ENCODE measurements at regions not wholly inside any gene's neighbourhood (a gene's known extent, or its start where the extent isn't known, plus 50 kb on each side); places are given as distances from the start of the nearest gene placed in this dataset.
"Not testable (repeated sequence)": the region's sequence is repeated elsewhere in the genome, so short reads cannot be mapped to it uniquely, and the experiment has no call there.

DNA sequence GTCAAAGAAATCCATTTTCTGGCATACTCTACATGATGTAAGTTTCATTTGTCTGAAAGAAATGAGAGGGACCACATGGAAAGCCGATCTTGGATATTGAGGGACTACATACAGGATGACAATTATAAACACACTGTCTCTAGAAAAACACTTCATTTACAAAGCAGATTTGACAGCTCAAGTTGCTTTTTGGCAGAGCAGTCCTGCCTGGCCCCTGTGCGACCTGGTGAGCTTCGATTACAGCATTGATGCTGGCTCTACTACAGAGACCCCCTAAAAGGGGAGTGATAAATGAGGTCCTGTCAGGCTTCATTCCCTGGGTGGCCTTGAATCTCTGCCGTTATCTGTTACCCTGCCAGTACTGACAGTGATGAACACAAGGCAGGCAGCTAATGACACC is 215.2 kb upstream of the NOCT start:
- DNase-seq (ENCODE audit: low read depth in 2 of 2): no peak

DNA sequence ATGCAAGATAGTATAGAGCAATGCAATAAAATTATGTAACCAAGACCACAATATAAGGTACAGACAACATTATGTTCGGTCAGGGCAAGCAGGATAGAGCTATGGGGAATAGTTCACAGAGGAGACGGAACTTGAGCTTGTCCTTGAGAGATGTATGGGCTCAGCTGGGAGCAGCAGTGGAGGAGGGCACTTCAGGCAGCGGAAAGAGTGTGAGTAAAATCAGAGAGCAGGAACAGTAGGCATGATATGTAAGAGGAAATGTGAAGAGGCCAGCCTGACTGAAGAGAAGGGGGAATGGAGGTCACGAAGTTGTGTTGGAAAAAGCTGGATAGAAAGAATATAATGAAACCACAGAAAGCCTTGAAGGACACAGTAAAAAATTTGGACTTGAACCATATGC is 217.2 kb upstream of the NOCT start:
- no peak for DNase-seq (ENCODE audit: low read depth in 2 of 2)

DNA sequence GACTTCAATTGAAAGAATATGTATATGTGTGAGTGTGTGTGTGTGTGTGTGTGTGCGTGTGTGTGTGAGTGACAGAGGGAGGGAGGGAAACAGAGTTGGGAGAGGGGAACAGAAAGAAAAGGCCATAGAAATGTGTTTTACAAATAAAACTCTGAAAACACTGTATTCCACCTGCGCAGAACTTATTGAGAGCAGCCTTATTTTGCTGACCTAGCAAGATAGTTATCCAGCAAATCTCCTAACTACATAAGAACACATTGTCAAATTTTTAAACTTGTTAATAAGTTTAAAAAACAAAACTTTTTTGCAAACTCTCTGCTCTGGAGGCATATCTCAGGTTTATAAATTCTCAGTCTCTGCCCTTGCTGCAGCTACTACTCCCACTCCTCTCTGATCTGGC is 217.9 kb upstream of the NOCT start:
- DNase-seq (ENCODE audit: low read depth in 2 of 2): no peak

DNA sequence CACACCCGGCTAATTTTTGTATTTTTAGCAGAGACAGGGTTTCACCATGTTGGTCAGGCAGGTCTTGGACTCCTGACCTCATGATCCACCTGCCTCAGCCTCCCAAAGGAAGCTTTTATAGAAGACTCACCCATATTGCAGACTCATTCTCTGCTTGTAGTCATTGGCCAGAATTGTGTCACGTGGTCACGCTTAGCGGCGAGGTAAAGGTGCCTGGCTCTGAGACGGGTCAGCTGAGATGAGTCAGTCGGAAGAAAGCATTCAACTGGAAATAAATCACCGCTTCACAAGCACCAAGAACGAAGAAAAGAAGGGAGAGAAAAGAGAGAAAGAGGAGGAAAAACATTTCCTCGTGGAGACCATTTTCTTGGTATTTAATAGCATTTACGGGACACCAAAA is 218.8 kb upstream of the NOCT start:
- no peak for DNase-seq (ENCODE audit: low read depth in 2 of 2)

DNA sequence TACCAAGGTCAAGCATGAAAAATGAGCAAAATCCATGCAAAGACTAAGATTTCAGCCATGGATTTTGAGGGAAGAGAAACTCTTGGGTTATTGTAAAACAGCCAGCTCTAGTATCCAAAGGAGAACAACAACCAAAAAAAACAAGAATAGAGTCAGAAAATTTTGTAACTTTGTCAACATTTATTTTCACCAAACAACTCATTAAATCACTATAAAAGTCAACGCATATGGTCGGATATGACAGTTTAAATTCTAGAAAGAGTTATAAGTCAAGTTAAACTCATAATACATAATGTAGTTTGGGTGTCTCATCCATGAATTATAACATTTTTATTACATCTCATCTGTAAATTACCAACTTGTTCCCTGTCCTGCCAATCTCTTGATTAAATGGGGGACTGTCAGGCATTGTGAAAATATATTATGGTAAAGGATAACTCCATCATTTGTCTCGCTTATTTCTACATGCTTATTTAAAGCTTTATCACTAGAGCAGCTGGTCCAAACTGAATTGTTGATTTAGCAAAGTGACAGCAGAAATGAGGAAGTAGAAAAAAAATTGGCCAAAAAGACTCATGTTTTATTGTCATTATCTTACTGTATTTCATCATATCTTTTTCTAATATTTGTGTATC is 224.8 kb upstream of the NOCT start:
- DNase-seq (ENCODE audit: low read depth in 2 of 2): no peak

DNA sequence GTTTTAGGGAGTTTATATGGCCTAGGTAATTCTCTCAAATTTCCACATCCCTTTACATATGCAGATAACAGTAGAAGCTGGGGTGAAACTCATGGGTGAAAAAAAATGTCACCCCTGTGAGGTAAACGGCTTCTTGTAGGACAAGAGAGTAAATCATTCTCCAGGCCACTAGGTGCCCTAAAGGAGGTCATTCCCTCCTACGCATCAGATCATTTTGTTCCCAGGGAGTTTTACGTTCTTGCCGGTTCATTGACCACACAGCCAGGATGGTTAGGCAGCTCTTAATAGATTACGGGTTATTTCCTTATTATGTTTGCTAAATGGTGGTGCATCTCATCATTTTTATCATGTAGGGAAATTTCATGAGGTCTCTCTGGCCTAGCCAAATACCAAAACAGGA is 225.8 kb upstream of the NOCT start:
- DNase-seq (ENCODE audit: low read depth in 2 of 2): no peak

DNA sequence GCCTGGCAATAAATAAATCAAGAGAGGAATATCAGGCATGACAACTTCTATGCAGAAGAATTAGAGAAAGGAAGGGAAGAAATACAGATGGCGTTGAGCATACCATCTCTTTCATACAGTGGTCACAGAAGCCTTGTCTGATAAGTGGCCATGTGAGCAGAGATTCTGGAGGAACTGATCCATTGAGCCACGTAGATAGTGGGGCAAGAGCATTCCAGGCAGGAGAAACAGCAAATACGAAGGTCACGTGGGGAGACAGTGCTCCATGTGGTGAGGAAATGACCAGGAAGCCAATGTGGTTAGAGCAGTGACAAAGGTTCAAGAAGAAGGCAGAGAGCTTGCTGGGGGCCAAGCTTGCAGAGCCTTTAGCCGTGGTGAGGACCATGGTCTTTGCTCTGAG is 226.7 kb upstream of the NOCT start:
- DNase-seq (ENCODE audit: low read depth in 2 of 2): no peak

DNA sequence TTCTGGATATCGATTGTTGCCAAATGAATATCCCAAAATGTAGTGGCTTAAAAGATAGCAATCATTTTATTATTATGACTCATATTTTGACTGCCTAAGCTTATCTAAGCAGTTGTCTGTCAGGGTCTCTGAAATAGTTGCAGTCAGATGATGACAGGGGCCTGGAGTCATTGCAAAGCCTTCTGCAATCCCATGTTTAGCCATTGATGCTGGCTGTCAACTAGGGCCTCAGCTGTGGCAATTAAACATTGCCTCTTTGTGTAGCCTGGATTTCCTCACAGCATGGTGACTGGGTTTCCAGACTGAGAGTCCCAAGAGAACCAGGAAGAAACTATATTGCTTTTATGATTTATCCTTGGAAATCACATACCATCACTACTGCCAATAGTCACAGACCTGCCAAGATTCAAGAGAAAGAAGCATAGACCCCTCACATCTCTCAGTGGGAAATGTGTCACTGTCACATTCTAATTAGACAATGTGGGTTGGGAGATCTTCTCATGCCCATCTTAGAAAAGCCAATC is 227.3 kb upstream of the NOCT start:
- DNase-seq (ENCODE audit: low read depth in 2 of 2): no peak

DNA sequence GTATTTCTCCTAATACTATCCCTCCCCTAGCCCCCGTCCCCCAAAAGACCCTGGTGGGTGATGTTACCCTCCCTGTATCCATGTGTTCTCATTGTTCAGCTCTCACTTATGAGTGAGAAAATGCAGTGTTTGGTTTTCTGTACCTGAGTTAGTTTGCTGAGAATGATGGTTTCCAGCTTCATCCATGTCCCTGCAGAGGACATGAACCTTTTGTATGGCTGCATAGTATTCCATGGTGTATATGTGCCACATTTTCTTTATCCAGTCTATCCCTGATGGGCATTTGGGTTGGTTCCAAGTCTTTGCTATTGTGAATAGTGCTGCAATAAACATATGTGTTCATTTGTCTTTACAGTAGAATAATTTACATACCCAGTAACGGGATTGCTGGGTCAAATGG is 235.8 kb upstream of the NOCT start:
- not testable (repeated sequence) for DNase-seq (ENCODE audit: low read depth in 2 of 2)

DNA sequence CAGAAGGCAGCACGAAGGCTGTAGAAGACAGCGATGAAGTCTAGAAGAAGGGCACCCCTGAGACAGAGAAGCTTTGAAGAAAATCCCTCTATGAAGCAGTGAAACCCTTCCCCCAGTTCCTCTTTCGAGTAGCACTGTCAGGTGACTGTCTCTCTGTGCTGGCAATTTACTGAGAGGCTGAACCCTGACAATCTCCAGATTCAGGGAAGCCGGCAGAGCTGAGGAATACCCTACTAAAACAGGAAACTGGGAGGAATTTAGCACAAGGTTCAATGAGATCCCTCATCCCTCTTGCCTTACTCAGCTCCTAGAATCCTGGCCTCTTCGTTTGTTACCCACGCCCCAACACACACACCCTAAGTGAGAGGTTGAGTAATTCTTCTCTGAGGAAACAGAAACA is 239.7 kb upstream of the NOCT start:
- no peak for DNase-seq (ENCODE audit: low read depth in 2 of 2)

DNA sequence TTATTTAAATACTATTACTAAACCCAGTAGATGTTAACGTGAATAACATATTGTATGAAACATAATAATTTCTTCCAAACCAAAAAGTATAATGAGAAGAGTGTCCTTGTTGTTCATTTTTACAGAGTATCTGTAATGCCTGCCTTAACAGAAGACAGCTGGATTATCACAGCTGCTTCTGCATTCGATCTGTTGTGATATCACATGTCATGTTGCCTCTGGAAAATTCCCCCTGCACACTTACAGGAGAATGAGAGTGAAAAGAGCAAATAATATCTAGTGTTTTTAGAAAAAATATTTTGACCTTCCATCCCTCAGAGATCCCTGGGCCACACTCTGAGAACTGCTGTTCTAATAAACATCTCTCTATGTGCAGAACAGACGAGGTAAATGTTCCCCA is 240.1 kb upstream of the NOCT start:
- no peak for DNase-seq (ENCODE audit: low read depth in 2 of 2)

DNA sequence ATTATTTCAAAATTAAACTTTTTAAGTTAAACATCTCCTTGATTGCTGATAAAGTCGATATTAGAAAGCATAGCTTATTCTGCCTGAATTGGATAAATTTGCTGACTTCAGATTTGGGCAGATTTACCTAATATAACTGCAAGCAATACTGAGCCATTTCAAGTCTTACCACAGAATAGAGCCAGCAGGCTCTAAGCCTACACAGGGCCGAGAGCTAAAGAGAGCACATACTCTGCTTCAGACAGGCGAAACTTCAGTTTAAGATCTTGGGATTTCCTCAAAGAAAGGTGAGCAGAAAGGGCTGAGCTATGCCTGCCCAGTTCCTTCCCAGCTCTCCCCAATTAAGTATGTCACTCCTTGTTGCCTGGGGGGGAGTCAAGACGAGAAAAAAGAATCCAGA is 240.6 kb upstream of the NOCT start:
- DNase-seq (ENCODE audit: low read depth in 2 of 2): no peak

DNA sequence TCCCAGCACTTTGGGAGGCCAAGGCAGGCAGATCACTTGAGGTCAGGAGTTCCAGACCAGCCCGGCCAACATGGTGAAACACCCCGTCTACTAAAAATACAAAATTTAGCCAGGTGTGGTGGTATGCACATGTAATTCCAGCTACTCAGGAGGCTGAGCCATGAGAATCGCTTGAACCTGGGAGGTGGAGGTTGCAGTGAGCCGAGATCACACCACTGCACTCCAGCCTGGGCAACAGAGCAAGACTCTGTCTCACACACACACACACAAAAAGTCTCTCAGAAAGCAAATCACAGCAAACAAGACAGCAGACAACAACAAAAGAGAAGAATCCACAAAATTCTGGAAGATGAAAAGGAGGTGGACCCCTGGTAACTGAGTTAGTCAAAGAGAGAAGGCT is 241.5 kb upstream of the NOCT start:
- DNase-seq (ENCODE audit: low read depth in 2 of 2): not testable (repeated sequence)

DNA sequence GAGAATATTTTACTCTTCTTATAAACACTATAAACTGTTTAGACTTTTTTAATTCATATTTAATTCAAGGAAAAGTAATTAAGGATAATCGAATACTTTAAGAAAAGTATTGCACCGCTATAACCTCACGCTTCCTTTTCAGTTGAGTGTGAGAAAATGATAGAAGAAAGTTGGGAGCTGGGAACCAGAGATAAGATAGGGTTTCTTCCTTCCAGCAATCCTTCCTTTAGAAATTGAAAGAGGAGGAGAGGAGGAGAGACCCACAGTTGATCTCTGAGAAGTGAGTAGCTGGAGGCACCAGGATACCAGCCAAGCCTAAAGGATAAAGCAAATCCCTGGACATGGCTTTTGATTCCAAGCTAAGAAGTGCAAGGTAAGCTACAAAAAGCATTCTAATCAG is 242.3 kb upstream of the NOCT start:
- no peak for DNase-seq (ENCODE audit: low read depth in 2 of 2)

DNA sequence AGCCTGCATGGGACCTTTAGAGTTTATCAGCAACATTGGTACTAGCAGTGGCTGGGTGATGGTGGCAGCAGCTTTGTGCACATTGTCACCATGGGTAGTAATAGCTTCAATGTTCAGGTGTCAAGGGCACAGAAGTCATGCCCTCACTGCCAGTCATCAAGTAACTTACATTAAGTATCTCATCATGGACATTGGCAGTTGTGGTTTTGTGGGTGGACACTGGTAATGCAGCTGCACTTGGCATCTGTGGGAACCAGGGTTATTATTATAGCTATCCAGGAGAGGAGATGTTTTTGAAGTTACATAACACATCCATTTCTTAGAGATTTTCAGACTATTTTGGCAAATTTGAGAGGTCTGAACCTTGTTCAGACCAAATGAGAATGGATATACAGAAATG is 243.2 kb upstream of the NOCT start:
- no peak for DNase-seq (ENCODE audit: low read depth in 2 of 2)

DNA sequence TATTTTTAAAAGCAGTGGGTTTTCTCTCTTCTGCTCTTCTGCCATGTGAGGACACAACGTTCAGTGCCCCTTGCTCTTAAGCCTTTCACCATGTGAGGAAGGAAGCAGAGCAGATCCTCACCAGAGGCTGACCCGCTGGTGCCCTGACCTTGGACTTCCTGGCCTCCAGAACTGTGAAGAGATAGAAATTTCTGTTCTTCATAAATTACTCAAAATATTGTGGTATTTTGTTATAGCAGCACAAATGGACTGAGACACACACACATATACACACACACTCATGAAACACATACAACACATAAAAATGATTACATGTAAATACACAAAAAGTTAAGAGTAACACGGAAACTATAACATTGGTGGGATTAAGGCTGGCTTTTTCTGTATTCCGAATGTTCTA is 244.8 kb upstream of the NOCT start:
- DNase-seq (ENCODE audit: low read depth in 2 of 2): no peak

DNA sequence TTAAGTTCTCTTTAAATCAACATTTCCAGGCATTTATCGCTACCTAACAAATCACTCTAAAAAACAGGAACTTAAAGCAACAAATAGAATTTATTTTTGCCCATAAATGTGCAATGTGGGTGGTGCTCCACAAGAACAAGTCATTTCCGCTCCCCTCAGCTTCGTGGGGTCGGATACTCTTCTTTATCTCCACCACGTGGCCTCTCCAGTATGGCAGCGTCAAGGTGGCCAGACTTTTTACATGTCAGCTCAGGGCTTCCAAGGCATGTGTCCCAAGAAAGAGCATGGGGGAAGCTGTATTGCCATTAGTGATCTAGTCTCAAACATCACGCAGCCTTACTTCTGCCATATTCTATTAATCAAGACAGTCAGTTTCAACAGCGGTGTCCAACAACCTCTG is 249.2 kb upstream of the NOCT start:
- DNase-seq (ENCODE audit: low read depth in 2 of 2): no peak

DNA sequence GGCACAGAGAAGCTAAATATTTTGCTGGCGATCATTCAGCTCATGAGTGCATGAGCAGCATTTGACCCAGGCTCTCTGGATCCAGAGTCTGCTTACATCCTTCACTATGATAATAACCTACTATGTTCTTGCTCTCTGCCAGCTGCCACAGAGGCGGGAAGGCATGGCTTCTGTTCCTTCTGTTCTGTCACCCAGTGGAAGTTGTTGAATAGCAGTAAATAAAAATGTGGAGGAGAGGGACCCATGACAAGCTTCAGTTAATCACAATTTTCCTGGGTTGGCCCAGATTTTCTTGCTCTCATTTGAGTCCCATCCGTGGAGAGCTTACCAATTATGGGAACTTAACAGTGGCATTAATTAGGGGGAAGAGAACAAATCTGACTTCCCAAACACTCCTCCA is 250.1 kb upstream of the NOCT start:
- no peak for DNase-seq (ENCODE audit: low read depth in 2 of 2)

DNA sequence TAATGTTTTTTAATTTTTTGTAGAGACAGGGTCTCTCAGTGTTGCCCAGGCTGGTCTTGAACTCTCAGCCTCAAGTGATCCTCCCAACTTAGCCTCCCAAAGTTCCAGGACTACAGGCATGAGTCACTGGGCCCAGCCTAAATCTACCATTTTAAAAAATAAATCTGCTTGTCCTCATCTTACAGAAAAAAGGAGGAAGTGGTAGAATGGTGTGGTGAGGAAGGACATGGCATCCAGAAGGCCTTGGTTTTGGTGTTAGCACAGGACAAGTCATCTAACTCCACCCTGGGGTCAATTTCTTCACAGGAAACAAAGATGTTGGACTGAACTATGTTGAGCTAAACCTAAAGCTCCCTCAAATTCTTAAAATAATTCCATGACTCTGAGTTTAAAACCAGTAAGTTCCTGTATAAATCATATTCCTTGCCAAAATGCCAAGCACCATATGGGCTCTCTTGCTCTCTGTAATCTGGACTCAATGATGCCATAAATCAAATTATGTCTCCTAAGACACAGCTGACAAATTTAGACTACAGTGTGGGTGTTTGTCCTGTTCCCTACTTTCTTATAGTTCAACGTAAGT is 253.9 kb upstream of the NOCT start:
- DNase-seq (ENCODE audit: low read depth in 2 of 2): no peak

DNA sequence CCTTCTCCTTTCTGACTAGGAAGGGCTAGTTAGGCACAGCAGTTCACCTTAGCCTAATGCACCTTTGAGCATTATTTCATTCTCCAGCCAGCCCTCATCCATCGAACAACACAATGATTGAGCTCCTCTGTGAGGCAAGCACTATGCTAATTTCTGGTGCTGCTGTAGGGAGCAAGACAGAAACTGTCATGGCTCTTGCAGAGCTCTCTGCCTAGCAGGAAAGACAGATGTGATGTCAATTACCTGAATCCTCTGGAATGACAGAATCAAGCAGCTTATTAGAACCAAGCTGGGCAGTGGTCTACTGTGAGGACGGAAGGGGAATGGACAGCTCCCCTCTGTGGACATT is 256.1 kb upstream of the NOCT start:
- DNase-seq (ENCODE audit: low read depth in 2 of 2): no peak

DNA sequence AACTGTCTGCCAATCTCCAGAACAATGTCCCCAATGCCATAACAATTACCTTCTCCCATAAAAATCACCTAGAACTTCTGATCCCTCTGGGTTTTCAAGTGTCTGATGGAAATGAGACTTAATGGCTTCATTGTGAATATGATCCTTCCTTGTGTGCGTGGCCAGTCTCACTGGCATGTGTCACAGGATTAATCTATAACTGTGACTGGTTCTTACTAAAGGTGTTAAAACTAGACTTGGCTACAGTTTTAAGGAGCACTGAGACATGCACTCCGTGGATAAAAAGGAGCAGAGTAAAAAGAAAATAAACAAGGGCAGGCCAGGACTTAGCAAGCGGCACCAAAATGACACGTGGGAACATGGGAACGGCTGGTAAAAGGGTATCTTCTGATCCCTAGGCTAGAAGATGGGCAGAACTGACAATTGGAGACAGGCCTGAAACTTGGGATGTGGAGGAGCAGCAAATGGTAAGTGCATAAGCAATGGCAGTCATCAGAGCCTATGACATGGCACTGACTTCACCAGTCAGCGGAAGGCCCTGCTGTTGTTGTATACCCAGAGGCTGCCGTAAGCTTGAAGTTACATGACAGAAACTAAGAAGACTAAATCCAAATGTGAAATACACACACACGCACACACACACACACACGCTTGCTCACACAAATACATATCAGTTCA is 256.6 kb upstream of the NOCT start:
- no peak for DNase-seq (ENCODE audit: low read depth in 2 of 2)

DNA sequence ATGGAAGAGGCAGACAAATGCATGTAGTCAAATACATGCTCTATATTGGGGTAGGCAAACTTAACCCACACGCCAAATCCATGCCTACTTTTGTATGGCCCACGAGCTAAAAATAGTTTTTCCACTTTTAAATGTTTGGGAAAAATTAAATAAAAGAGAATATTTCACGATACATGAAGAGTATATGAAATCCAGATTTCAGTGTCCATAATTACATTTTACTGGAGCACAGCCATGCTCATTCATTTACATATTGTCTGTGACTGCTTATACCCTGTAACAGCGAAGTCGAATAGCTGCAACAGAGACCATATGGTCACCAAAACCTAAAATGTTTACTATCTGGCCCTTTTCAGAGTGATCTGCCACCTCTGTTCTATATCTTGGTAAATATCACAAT is 257.4 kb upstream of the NOCT start:
- DNase-seq (ENCODE audit: low read depth in 2 of 2): no peak

DNA sequence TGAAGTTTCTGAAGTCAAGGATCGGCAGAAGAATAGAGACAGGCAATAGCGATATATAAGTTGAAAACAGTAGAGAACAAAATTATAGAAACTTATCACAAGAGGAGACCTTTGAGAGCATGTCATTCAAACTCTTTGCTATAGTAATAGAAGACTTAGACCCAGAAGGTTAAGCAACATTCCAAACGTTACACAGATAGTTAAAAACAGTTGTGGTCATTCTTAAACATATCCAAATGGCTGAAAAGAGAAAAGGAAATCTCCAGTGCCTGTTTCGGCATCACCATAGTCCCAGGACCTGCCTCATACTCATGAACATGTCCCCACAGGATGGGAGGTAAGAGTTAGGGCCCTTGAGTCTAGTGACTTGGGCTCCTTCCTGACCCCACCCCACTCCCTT is 258.1 kb upstream of the NOCT start:
- DNase-seq (ENCODE audit: low read depth in 2 of 2): no peak

DNA sequence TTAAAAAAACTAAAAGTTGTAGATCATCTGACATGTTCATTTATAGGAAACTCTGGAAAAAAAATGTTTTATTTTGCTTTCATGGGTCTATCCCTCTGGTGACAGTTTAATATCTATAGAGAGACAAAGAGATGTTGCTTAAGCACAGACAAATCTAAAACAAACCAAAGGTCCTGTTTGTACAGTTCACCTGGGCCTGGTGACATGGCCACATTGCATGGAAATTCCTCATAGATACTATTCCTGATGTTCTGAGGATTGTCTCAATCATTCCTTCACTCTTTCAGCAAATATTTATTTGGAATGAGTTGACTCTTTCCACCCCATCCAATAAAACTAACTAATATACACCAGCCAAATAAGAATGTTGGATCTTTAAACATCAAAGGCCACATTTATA is 259.1 kb upstream of the NOCT start:
- no peak for DNase-seq (ENCODE audit: low read depth in 2 of 2)

All from stimulated activated CD4-positive, alpha-beta T cell treated with anti-CD3 and anti-CD28 coated beads, Interleukin-1b, Interleukin-23, amount 100 ng/mL, for 1 hour (primary cell).